Thoracic aorta (tissue), 2 donors: ENCODE measurements at regions not wholly inside any gene's neighbourhood (a gene's known extent, or its start where the extent isn't known, plus 50 kb on each side); places are given as distances from the start of the nearest gene placed in this dataset.
"Not testable (repeated sequence)": the region's sequence is repeated elsewhere in the genome, so short reads cannot be mapped to it uniquely, and the experiment has no call there.

Experiments used
- ATAC-seq: fragments of 150-250 bp; one replicate; pipeline ENCODE4 v1.8.0; 2017; ENCODE audit warnings: low read depth; ENCODE audit not compliant: insufficient number of reproducible peaks, low FRiP score
- DNase-seq: peaks from one replicate; pipeline ENCODE4 v3.0.0-alpha.2; 2020; ENCODE audit warnings: low spot score
- H3K27ac ChIP-seq, 2 donors: fragments of 200-600 bp; sonication (generic); 1 replicate in 1 of 2; 2 replicates in 1 of 2; pipeline ENCODE4 v1.5.1; 2016; ENCODE audit warnings: mild to moderate bottlenecking in 2 of 2, moderate library complexity in 2 of 2
- H3K27me3 ChIP-seq: fragments of 200-600 bp; sonication (generic); replicated peaks from 2 replicates; pipeline ENCODE4 v1.6.0; 2016; ENCODE audit warnings: mild to moderate bottlenecking; ENCODE audit not compliant: insufficient read depth
- H3K36me3 ChIP-seq: fragments of 200-600 bp; sonication (generic); one replicate; pipeline ENCODE4 v1.5.1; 2016
- H3K4me1 ChIP-seq, 2 donors: fragments of 200-600 bp; sonication (generic); 1 replicate in 1 of 2; 2 replicates in 1 of 2; pipeline versions ENCODE4 v1.5.1 to v1.6.0; 2016; ENCODE audit warnings: low read depth in 2 of 2, mild to moderate bottlenecking in 1 of 2; ENCODE audit not compliant: control insufficient read depth in 1 of 2
- H3K4me3 ChIP-seq: fragments of 200-600 bp; sonication (generic); 2 replicates; pipeline ENCODE4 v1.5.1; 2016; ENCODE audit warnings: mild to moderate bottlenecking
- H3K9me3 ChIP-seq: fragments of 200-600 bp; sonication (generic); 2 replicates; pipeline ENCODE4 v1.5.1; 2016
- TF ChIP-seq, protein P1 (sequence below): fragments of 200-600 bp; sonication (generic); IDR thresholded peaks from one replicate; pipeline ENCODE4 v1.5.1; 2019; ENCODE audit warnings: antibody characterized with exemption

DNA sequence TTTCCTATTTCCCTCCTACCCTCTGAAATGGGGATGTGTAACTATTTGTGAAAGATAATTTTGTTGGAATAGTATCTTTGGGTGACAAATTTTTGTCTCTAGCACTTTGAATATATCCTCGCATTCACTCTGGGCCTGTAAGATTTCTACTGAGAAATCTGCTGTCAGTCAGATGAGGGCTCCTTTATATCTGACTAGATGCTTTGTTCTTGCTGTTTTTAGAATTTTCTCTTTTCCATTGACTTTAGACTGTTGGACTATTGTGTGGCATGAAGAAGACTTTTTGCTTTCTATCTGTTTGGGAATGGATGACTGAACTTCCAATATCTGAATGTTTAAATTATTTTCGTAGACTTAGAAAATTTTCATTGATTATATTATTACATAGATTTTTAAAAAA is 54.2 kb upstream of the GRID2 start:
- H3K27ac ChIP-seq, result no peak overlapping the region
- H3K27me3 ChIP-seq, result no peaks in the 10 kb centered on the region
- peaks cover 4% of the 10 kb centered on the region for H3K9me3 ChIP-seq
- H3K36me3 ChIP-seq, result no peaks in the 10 kb centered on the region
- no peaks in the 10 kb centered on the region for H3K4me1 ChIP-seq
- ATAC-seq, result no peak
- TF ChIP-seq, protein P1, sequence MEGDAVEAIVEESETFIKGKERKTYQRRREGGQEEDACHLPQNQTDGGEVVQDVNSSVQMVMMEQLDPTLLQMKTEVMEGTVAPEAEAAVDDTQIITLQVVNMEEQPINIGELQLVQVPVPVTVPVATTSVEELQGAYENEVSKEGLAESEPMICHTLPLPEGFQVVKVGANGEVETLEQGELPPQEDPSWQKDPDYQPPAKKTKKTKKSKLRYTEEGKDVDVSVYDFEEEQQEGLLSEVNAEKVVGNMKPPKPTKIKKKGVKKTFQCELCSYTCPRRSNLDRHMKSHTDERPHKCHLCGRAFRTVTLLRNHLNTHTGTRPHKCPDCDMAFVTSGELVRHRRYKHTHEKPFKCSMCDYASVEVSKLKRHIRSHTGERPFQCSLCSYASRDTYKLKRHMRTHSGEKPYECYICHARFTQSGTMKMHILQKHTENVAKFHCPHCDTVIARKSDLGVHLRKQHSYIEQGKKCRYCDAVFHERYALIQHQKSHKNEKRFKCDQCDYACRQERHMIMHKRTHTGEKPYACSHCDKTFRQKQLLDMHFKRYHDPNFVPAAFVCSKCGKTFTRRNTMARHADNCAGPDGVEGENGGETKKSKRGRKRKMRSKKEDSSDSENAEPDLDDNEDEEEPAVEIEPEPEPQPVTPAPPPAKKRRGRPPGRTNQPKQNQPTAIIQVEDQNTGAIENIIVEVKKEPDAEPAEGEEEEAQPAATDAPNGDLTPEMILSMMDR, result no peak
- DNase-seq, result no peak
- no peak overlapping the region for H3K4me3 ChIP-seq

DNA sequence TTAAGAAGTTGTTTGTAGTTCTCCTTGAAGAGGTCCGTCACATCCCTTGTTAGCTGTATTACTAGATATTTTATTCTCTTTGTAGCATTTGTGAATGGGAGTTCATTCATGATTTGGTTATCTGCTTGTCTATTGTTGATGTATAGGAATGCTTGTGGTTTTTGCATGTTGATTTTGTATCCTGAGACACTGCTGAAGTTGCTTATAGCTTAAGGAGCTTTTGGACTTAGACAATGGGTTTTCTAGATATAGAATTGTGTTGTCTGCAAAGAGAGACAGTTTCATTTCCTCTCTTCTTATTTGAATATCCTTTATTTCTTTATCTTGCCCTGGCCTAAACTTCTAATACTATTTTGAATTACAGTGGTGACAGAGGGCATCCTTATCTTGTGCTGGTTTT is 52.1 kb upstream of the GRID2 start:
- H3K4me1 ChIP-seq, result no peaks in the 10 kb centered on the region
- TF ChIP-seq, protein P1, result no peak
- no peak overlapping the region for H3K4me3 ChIP-seq
- ATAC-seq (no peak), DNase-seq (no peak)
- no peaks in the 10 kb centered on the region for H3K36me3 ChIP-seq
- no peak overlapping the region for H3K27ac ChIP-seq
- peaks cover 4% of the 10 kb centered on the region for H3K9me3 ChIP-seq
- H3K27me3 ChIP-seq, result no peaks in the 10 kb centered on the region

DNA sequence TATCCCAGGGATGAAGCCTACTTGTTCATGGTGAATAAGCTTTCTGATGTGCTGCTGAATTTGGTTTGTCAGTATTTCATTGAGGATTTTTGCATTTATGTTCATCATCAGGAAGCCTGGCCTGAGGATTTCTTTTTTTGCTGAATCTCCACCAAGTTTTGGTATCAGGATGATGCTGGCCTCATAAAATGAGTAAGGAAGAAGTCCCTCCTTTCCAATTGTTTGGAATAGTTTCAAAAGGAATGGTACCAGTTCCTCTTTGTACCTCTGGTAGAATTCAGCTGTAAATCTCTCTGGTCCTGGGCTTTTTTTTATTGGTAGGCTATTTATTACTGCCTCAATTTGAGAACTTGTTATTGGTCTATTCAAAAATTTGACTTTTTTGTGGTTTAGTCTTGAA is 51.4 kb upstream of the GRID2 start:
- H3K4me3 ChIP-seq, DNase-seq, H3K4me1 ChIP-seq, H3K36me3 ChIP-seq, ATAC-seq, H3K27ac ChIP-seq, H3K9me3 ChIP-seq, H3K27me3 ChIP-seq: not testable (repeated sequence)

DNA sequence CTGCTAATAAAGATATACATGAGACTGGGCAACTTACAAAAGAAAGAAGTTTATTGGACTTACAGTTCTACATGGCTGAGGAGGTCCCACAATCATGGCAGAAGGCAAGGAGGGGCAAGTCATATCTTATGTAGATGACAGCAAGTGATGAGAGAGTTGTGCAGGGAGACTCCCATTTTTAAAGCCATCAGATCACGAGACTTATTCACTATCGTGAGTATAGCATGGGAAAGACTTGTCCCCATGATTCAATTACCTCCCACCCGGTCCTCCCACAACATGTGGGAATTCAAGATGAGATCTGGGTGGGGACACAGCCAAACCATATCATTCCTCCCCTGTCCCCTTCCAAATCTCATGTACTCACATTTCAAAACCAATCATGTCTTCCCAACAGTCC is 50.9 kb upstream of the GRID2 start:
- H3K36me3 ChIP-seq, result no peaks in the 10 kb centered on the region
- ATAC-seq, result no peak

DNA sequence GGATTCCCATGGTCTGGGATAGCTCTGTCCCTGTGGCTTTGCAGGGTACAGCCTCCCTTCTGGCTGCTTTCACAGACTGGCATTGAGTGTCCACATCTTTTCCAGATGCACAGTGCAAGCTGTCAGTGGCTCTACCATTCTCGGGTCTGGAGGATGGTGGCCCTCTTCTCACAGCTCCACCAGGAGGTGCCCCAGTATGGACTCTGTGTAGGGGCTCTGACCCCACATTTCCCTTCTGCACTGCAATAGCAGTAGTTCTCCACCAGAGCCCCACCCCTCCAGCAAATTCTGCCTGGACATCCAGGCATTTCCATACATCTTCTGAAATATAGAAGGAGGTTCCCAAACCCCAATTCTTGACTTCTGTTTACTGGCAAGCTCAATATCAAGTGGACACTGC is 50.2 kb upstream of the GRID2 start:
- Histone ChIP-seq H3K4me3 (no peak overlapping the region), H3K36me3 (no peaks in the 10 kb centered on the region), H3K4me1 (no peaks in the 10 kb centered on the region), H3K27me3 (no peaks in the 10 kb centered on the region), H3K9me3 (peaks cover 4% of the 10 kb centered on the region), H3K27ac (no peak overlapping the region)
- TF ChIP-seq, protein P1, result no peak
- ATAC-seq, result no peak
- DNase-seq, result no peak

More for the DNA sequence above, 50.9 kb upstream of the GRID2 start:
- H3K27ac ChIP-seq, result no peak overlapping the region
- TF ChIP-seq, protein P1, result no peak
- H3K4me3 ChIP-seq, result no peak overlapping the region
- H3K4me1 ChIP-seq, result no peaks in the 10 kb centered on the region
- H3K27me3 ChIP-seq, result no peaks in the 10 kb centered on the region
- H3K9me3 ChIP-seq, result peaks cover 4% of the 10 kb centered on the region
- DNase-seq, result no peak
